Ovary (tissue), 7 donors: ENCODE measurements at regions not wholly inside any gene's neighbourhood (a gene's known extent, or its start where the extent isn't known, plus 50 kb on each side); places are given as distances from the start of the nearest gene placed in this dataset.

Experiments used
- DNase-seq, 5 donors: peaks; one replicate each; pipeline ENCODE4 v3.0.0-alpha.2; 2019 to 2020
- H3K27ac ChIP-seq, 2 donors: fragments of 200-600 bp; one replicate each; pipeline versions ENCODE4 v1.5.1 to v1.8.0; 2019 to 2022
- H3K27me3 ChIP-seq: fragments of 200-600 bp; one replicate; pipeline ENCODE4 v1.8.0; 2022
- H3K36me3 ChIP-seq: fragments of 200-600 bp; sonication (generic); one replicate; pipeline ENCODE4 v1.5.1; 2019
- H3K4me1 ChIP-seq: one replicate; pipeline ENCODE4 v1.8.1; 2013; ENCODE audit warnings: mild to moderate bottlenecking, moderate library complexity; ENCODE audit not compliant: insufficient read depth
- H3K4me3 ChIP-seq: fragments of 200-600 bp; sonication (generic); one replicate; pipeline ENCODE4 v1.5.1; 2017
- H3K9me3 ChIP-seq, 2 donors: fragments of 200-600 bp in 1 of 2; sonication (generic) in 1 of 2; one replicate each; pipeline versions ENCODE4 v1.5.1 to v1.8.1; 2013 to 2019; ENCODE audit warnings: mild to moderate bottlenecking in 1 of 2, moderate library complexity in 1 of 2
- EP300 ChIP-seq: sonication (generic); formaldehyde crosslinking; IDR thresholded peaks from one replicate; pipeline ENCODE4 v1.6.1; 2017; ENCODE audit warnings: antibody characterized with exemption
- POLR2A ChIP-seq: fragments of 450-650 bp; IDR thresholded peaks from one replicate; pipeline ENCODE4 v1.6.1; 2017; ENCODE audit warnings: antibody characterized with exemption, mild to moderate bottlenecking, moderate library complexity
- WGBS, 3 donors: extraction: QIAGEN DNeasy Blood & Tissue Kit in 1 of 3; methylation state at CpG; one replicate each; pipeline versions ENCODE4 v1.1.5 to v1.1.7; 2013 to 2017; 5-methylcytosine and 5-hydroxymethylcytosine counted together
- intact Hi-C, 4 donors: fragments of 100-400 bp; cut with DNase I; formaldehyde crosslinking; loops; one replicate each; pipeline versions ENCODE4 v1.11.0 to v1.15.1; 2022 to 2023
- TF ChIP-seq, protein P1 (sequence below), 3 donors: fragments of 450-650 bp in 2 of 3; fragments of 200-600 bp in 1 of 3; IDR thresholded peaks; one replicate each; pipeline versions ENCODE4 v1.5.1 to v1.8.0; 2016 to 2022; ENCODE audit warnings: antibody characterized with exemption in 3 of 3, mild to moderate bottlenecking in 1 of 3
- donor health status: DM: no; HTN: no; CAD: no; lungs with moderate emphysema.
- donor health status: DM: no; HTN: no; CAD: no.
- donor health status: Bipolar disorder and iron deficiency.
- donor health status: DM: no; HTN: no; CAD: no.
- donor health status: DM: yes; HTN: yes; CAD: no.

DNA sequence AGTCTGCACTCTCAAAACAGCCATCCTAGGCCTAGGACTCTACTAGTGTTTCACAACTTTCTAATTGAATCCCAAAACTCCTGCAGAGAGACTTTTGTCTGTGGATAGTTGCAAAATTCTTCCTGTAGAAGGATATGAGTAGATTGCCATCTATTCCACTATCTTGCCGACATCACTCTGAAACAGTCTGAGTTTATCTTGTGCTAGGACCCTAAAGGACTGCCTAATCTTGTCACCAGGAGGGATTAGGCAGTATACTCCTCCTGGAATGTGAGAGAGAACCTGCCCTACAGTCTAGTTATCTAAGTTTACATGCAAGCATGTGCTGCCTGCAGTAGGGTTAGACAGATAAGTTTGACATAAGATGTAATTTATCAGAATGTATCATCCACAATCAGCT, 1646.6 kb upstream of the PCDH7 start:
- intact Hi-C loops = no loop called here
- Histone ChIP-seq H3K27me3 (no peaks in the 10 kb centered on the region), H3K9me3 (no peaks in the 10 kb centered on the region), H3K4me1 (no peaks in the 10 kb centered on the region), H3K36me3 (no peaks in the 10 kb centered on the region), H3K4me3 (no peak overlapping the region), H3K27ac (no peak overlapping the region)
- no peak for DNase-seq
- 88 to 95% (median 91%) methylated on average over 1 of the region's 1 CpG for WGBS, 3 donors
- no peak for TF ChIP-seq EP300

GRCh38 chr4:29075366-29075765, 1644.8 kb upstream of the PCDH7 start:
- H3K4me1 ChIP-seq = no peaks in the 10 kb centered on the region
- no peaks in the 10 kb centered on the region for H3K27me3 ChIP-seq
- 87 to 95% (median 90%) methylated on average over 6 of the region's 6 CpGs for WGBS, 3 donors
- intact Hi-C loops = no loop called here
- H3K9me3 ChIP-seq = no peaks in the 10 kb centered on the region
- no peak overlapping the region for H3K4me3 ChIP-seq
- no peak for DNase-seq
- H3K36me3 ChIP-seq = no peaks in the 10 kb centered on the region
- TF ChIP-seq POLR2A (no peak), EP300 (no peak)
- TF ChIP-seq, protein P1, sequence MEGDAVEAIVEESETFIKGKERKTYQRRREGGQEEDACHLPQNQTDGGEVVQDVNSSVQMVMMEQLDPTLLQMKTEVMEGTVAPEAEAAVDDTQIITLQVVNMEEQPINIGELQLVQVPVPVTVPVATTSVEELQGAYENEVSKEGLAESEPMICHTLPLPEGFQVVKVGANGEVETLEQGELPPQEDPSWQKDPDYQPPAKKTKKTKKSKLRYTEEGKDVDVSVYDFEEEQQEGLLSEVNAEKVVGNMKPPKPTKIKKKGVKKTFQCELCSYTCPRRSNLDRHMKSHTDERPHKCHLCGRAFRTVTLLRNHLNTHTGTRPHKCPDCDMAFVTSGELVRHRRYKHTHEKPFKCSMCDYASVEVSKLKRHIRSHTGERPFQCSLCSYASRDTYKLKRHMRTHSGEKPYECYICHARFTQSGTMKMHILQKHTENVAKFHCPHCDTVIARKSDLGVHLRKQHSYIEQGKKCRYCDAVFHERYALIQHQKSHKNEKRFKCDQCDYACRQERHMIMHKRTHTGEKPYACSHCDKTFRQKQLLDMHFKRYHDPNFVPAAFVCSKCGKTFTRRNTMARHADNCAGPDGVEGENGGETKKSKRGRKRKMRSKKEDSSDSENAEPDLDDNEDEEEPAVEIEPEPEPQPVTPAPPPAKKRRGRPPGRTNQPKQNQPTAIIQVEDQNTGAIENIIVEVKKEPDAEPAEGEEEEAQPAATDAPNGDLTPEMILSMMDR (IDR thresholded peaks at IDR 0.05) = no peak
- H3K27ac ChIP-seq = no peak overlapping the region

DNA sequence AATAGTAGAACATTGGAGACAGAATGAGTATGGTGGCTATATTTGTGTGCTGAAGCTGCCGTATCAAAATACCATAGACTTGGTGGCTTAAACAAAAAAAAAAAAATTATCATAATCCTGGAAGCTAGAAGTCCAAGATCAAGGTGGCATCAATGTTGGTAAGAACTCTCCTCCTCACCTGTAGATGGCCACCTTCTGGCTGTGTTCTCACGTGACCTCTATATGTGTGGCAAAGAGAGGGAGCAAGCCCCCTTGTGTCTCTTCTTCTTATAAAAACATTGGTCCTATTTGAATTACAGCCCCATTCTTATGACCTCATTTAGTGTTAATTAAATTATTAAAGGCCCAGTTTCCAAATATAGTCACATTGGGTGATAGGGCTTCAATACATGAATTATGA, 1640.9 kb upstream of the PCDH7 start:
- intact Hi-C loops = no loop called here
- Histone ChIP-seq H3K36me3 (no peaks in the 10 kb centered on the region), H3K4me3 (no peak overlapping the region), H3K4me1 (no peaks in the 10 kb centered on the region), H3K9me3 (no peaks in the 10 kb centered on the region), H3K27me3 (no peaks in the 10 kb centered on the region), H3K27ac (no peak overlapping the region)
- WGBS, 3 donors = 85 to 97% (median 92%) methylated on average over 2 of the region's 2 CpGs
- TF ChIP-seq POLR2A (no peak), EP300 (no peak)
- TF ChIP-seq, protein P1 (IDR thresholded peaks at IDR 0.05) = no peak
- no peak for DNase-seq

DNA sequence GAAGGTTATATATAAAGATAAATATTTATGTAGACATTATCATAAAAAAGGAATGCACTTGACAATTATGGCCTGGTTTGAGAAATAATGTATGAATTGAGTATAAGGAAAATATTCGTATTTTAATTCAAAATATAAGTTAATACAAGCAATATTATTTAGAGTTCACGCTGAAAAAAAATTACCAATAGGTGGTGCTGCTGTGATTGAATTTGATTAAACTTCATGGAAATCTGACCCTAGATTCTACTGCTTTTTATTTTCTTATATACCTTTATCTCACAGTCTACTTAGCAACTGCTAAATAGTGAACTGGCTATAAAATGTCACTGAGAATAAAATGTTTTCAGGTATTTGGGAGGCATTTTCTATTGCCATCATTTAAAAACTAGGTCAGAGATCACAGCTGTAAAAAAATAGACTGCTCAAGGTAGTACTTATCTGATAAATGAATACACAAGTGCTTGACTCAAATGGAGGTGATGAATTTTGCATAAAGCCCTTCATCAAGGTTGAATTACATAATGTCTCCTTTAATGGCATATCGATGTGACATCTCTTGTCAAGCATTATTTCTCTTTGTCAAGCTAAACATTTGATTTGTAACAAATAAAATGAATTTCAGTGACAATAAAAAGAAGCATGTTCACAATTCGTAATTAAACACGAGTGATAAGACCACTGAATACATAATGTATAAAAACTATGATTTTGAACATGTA, 1638.8 kb upstream of the PCDH7 start:
- WGBS, 3 donors = 58 to 65% (median 60%) methylated on average over 5 of the region's 5 CpGs
- Histone ChIP-seq H3K9me3 (no peaks in the 10 kb centered on the region), H3K4me3 (no peak overlapping the region), H3K4me1 (no peaks in the 10 kb centered on the region), H3K36me3 (no peaks in the 10 kb centered on the region), H3K27ac (no peak overlapping the region), H3K27me3 (no peaks in the 10 kb centered on the region)
- intact Hi-C loops = no loop called here
- DNase-seq = no peak
- TF ChIP-seq, protein P1 (IDR thresholded peaks at IDR 0.05) = no peak
- no peak for TF ChIP-seq POLR2A

DNA sequence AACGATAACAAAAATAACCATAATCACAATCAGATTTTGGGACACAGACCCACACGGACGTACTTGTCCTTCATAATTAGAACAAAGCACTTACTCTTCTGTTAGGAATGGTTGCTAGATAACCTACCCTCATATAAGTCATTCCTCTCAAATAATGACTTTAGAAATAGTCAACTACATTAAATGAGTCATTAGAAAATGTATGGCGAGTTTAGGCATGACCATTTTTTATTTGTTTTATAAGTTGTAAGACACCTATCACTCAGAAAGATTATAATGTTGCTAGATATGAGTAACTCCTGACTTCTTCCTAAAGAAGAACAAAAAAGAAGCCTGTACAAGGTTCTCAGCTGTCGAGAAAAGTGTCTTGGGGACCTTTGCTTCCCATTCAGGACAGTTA, 1637.5 kb upstream of the PCDH7 start:
- Histone ChIP-seq H3K27me3 (no peaks in the 10 kb centered on the region), H3K36me3 (no peaks in the 10 kb centered on the region), H3K4me1 (no peaks in the 10 kb centered on the region), H3K27ac (no peak overlapping the region), H3K4me3 (no peak overlapping the region), H3K9me3 (no peaks in the 10 kb centered on the region)
- no peak for TF ChIP-seq EP300
- TF ChIP-seq POLR2A = no peak
- TF ChIP-seq, protein P1 (IDR thresholded peaks at IDR 0.05) = no peak
- intact Hi-C loops = no loop called here
- whole genome bisulfite sequencing, 3 donors = 58 to 83% (median 68%) methylated on average over 5 of the region's 5 CpGs
- no peak for DNase-seq
